Fibroblast of villous mesenchyme (primary cell): ENCODE measurements at regions not wholly inside any gene's neighbourhood (a gene's known extent, or its start where the extent isn't known, plus 50 kb on each side); places are given as distances from the start of the nearest gene placed in this dataset.

Experiments used
- DNase-seq: peaks from one replicate; pipeline ENCODE4 v3.0.0-alpha.2; 2010; ENCODE audit warnings: low read depth
- H3K4me3 ChIP-seq: 2 replicates; pipeline ENCODE4 v1.5.1; 2011; ENCODE audit warnings: low read depth, mild to moderate bottlenecking, low read length
- CTCF ChIP-seq: IDR thresholded peaks from 2 replicates; pipeline ENCODE4 v1.5.1; 2012; ENCODE audit warnings: low read depth, mild to moderate bottlenecking, low read length; ENCODE audit not compliant: insufficient read depth

GRCh38 chr12:112674539-112674938 is 117.0 kb upstream of the RPH3A start:
- no peak overlapping the region for H3K4me3 ChIP-seq
- TF ChIP-seq CTCF: no peak
- DNase-seq: no peak

- no peak for TF ChIP-seq CTCF
- DNase-seq: no peak
- H3K4me3 ChIP-seq: no peak overlapping the region
These were observed 115.0 kb upstream of the RPH3A start for GRCh38 chr12:112676507-112676906.

- DNase-seq: no peak
- TF ChIP-seq CTCF: no peak
- H3K4me3 ChIP-seq: no peak overlapping the region
These were observed 114.3 kb upstream of the RPH3A start for GRCh38 chr12:112677050-112677765.

GRCh38 chr12:112680993-112681392 is 110.6 kb upstream of the RPH3A start:
- no peak for TF ChIP-seq CTCF
- no peak for DNase-seq

GRCh38 chr12:112682586-112682985 is 109.0 kb upstream of the RPH3A start:
- H3K4me3 ChIP-seq: no peak overlapping the region
- no peak for TF ChIP-seq CTCF
- DNase-seq: no peak

More at GRCh38 chr12:112680993-112681392, 110.6 kb upstream of the RPH3A start:
- no peak overlapping the region for H3K4me3 ChIP-seq

- H3K4me3 ChIP-seq: no peak overlapping the region
- no peak for DNase-seq
- no peak for TF ChIP-seq CTCF
These were observed 106.8 kb upstream of the RPH3A start for GRCh38 chr12:112684742-112685141.

GRCh38 chr12:112685321-112685720 is 106.2 kb upstream of the RPH3A start:
- H3K4me3 ChIP-seq: no peak overlapping the region
- no peak for TF ChIP-seq CTCF
- no peak for DNase-seq
